ENCODE measurements at regions not wholly inside any gene's neighbourhood (a gene's known extent, or its start where the extent isn't known, plus 50 kb on each side); places are given as distances from the start of the nearest gene placed in this dataset.

- no peak for DNase-seq
- H3K27me3 ChIP-seq (ENCODE audit: insufficient read depth, low read depth, severe bottlenecking) = no peaks in the 10 kb centered on the region
- H3K36me3 ChIP-seq = no peaks in the 10 kb centered on the region
- no peak overlapping the region for H3K4me3 ChIP-seq (ENCODE audit: low read depth, low read length)
- H3K27ac ChIP-seq = no peak overlapping the region
- no peak for TF ChIP-seq CTCF (IDR thresholded peaks at IDR 0.05; ENCODE audit: low read depth, low read length)
- H3K9me3 ChIP-seq (ENCODE audit: severe bottlenecking) = no peaks in the 10 kb centered on the region
Observed at GRCh38 chr22:22423681-22424080, 84.9 kb downstream of the ZNF280B start.

GRCh38 chr22:22424210-22424800 lies 84.2 kb downstream of the ZNF280B start:
- no peak for TF ChIP-seq CTCF (IDR thresholded peaks at IDR 0.05; ENCODE audit: low read depth, low read length)
- Histone ChIP-seq H3K27ac (no peak overlapping the region), H3K27me3 (ENCODE audit: insufficient read depth, low read depth, severe bottlenecking) (no peaks in the 10 kb centered on the region), H3K36me3 (no peaks in the 10 kb centered on the region), H3K4me3 (ENCODE audit: low read depth, low read length) (no peak overlapping the region), H3K9me3 (ENCODE audit: severe bottlenecking) (no peaks in the 10 kb centered on the region)
- no peak for DNase-seq

DNA sequence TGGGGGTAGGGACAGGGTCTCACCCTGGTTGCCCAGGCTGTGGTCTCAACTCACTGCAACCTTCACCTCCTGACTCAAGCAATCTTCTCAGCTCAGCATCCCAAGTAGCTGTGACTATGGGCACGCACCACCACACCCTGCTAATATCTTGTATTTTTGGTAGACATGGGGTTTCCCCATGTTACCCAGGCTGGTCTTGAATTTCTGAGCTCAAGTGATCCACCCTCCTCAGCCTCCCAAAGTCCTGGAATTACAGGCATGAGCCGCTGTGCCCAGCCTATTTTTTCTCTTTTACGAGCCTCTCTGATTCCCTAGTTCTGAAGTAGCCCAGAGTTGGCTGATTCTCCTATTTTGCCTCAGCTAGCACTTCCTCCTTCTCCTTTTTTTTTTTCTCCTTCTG lies 83.6 kb downstream of the ZNF280B start:
- DNase-seq = no peak
- no peaks in the 10 kb centered on the region for H3K9me3 ChIP-seq (ENCODE audit: severe bottlenecking)
- H3K36me3 ChIP-seq = no peaks in the 10 kb centered on the region
- no peak overlapping the region for H3K27ac ChIP-seq
- no peaks in the 10 kb centered on the region for H3K27me3 ChIP-seq (ENCODE audit: insufficient read depth, low read depth, severe bottlenecking)
- TF ChIP-seq CTCF (IDR thresholded peaks at IDR 0.05; ENCODE audit: low read depth, low read length) = no peak
- no peak overlapping the region for H3K4me3 ChIP-seq (ENCODE audit: low read depth, low read length)

- Histone ChIP-seq H3K27me3 (ENCODE audit: insufficient read depth, low read depth, severe bottlenecking) (no peaks in the 10 kb centered on the region), H3K9me3 (ENCODE audit: severe bottlenecking) (no peaks in the 10 kb centered on the region), H3K4me3 (ENCODE audit: low read depth, low read length) (no peak overlapping the region), H3K36me3 (no peaks in the 10 kb centered on the region), H3K27ac (no peak overlapping the region)
- DNase-seq = no peak
- TF ChIP-seq CTCF (IDR thresholded peaks at IDR 0.05; ENCODE audit: low read depth, low read length) = no peak
Observed at GRCh38 chr22:22425356-22425755, 83.2 kb downstream of the ZNF280B start.

DNA sequence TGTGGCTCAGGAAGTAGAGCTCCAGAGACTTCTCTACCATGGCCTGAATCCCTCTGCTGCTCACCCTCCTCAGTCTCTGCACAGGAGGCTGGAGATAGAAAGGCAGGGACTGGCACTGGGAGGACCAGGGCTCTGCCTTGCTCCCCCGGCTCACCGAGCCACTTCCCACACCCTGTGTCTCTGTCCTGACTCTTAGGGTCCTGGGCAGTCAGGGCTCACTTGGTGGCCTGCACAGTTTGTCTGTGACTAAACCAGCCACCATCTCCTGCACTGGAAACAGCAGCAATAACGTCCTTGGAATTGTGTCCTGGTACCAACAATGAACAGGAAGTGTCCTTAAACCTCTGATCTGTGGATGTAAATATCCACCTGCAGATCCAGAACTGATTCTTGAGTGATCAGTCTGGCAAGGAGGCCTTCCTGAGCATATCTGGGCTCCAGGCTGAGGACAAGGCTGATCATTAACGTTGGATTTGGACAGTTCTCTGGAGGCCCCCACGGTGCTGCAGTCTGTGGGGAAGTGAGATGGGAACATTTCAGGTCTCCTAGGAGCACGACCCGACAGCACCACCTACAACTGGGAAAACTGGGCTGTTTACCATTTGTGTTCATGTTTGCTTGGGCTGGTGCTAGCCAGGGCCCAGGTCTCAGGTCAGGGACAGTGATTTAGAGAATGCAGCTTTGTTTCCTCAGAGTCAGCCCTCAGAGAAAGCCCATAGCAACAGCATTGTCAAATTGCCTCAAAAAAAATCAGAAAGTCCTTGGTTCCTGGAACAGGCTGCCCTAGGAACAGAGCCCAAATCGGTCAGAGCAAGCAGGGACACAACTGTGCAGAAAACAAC lies 82.5 kb downstream of the ZNF280B start:
- TF ChIP-seq CTCF (IDR thresholded peaks at IDR 0.05; ENCODE audit: low read depth, low read length) = no peak
- Histone ChIP-seq H3K9me3 (ENCODE audit: severe bottlenecking) (no peaks in the 10 kb centered on the region), H3K36me3 (no peaks in the 10 kb centered on the region), H3K27me3 (ENCODE audit: insufficient read depth, low read depth, severe bottlenecking) (no peaks in the 10 kb centered on the region), H3K27ac (no peak overlapping the region), H3K4me3 (ENCODE audit: low read depth, low read length) (no peak overlapping the region)
- DNase-seq = no peak

Measured in WERI-Rb-1 (cell line).